ENCODE measurements at regions not wholly inside any gene's neighbourhood (a gene's known extent, or its start where the extent isn't known, plus 50 kb on each side); places are given as distances from the start of the nearest gene placed in this dataset.
A peak's percentile ranks its signal among the peaks of the same experiment; 100 is the strongest.

GRCh38 chr16:87076950-87077749, 240.0 kb downstream of the C16orf95 start:
- Histone ChIP-seq H3K36me3 (ENCODE audit: control insufficient read depth, insufficient read depth, low read length) (no peaks in the 10 kb centered on the region), H3K9ac (no peak overlapping the region), H3K9me3 (ENCODE audit: control insufficient read depth, low read length) (no peaks in the 10 kb centered on the region), H3K4me2 (ENCODE audit: low read length) (no peak overlapping the region), H3K27me3 (ENCODE audit: control insufficient read depth, insufficient read depth, low read length) (no peaks in the 10 kb centered on the region), H3K79me2 (no peaks in the 10 kb centered on the region), H3K27ac (no peak overlapping the region), H3K4me3 (ENCODE audit: low read depth, low read length) (no peak overlapping the region), H3K4me1 (no peaks in the 10 kb centered on the region), H2AFZ (no peak overlapping the region)
- peak; percentile 75 for TF ChIP-seq CTCF (IDR thresholded peaks at IDR 0.05)

- H2AFZ ChIP-seq: no peak overlapping the region
- H3K79me2 ChIP-seq: no peaks in the 10 kb centered on the region
- H3K27me3 ChIP-seq (ENCODE audit: control insufficient read depth, insufficient read depth, low read length): no peaks in the 10 kb centered on the region
- TF ChIP-seq CTCF (IDR thresholded peaks at IDR 0.05): no peak
- no peaks in the 10 kb centered on the region for H3K9me3 ChIP-seq (ENCODE audit: control insufficient read depth, low read length)
- no peak overlapping the region for H3K9ac ChIP-seq
- H3K36me3 ChIP-seq (ENCODE audit: control insufficient read depth, insufficient read depth, low read length): no peaks in the 10 kb centered on the region
- no peaks in the 10 kb centered on the region for H3K4me1 ChIP-seq
- H3K27ac ChIP-seq: no peak overlapping the region
- H3K4me2 ChIP-seq (ENCODE audit: low read length): no peak overlapping the region
- no peak overlapping the region for H3K4me3 ChIP-seq (ENCODE audit: low read depth, low read length)
Measured at GRCh38 chr16:87077750-87078127, 239.5 kb downstream of the C16orf95 start.

GRCh38 chr16:87080571-87081167, 236.5 kb downstream of the C16orf95 start:
- Histone ChIP-seq H3K27me3 (ENCODE audit: control insufficient read depth, insufficient read depth, low read length) (no peaks in the 10 kb centered on the region), H3K9me3 (ENCODE audit: control insufficient read depth, low read length) (no peaks in the 10 kb centered on the region), H2AFZ (no peak overlapping the region), H3K4me1 (no peaks in the 10 kb centered on the region), H3K4me2 (ENCODE audit: low read length) (no peak overlapping the region), H3K79me2 (no peaks in the 10 kb centered on the region), H3K36me3 (ENCODE audit: control insufficient read depth, insufficient read depth, low read length) (no peaks in the 10 kb centered on the region), H3K4me3 (ENCODE audit: low read depth, low read length) (no peak overlapping the region), H3K9ac (no peak overlapping the region), H3K27ac (no peak overlapping the region)
- no peak for TF ChIP-seq CTCF (IDR thresholded peaks at IDR 0.05)

GRCh38 chr16:87085441-87085840, 231.8 kb downstream of the C16orf95 start:
- no peak overlapping the region for H3K9ac ChIP-seq
- no peak overlapping the region for H3K4me3 ChIP-seq (ENCODE audit: low read depth, low read length)
- no peak overlapping the region for H2AFZ ChIP-seq
- no peaks in the 10 kb centered on the region for H3K79me2 ChIP-seq
- H3K27ac ChIP-seq: no peak overlapping the region
- TF ChIP-seq CTCF (IDR thresholded peaks at IDR 0.05): no peak
- H3K4me1 ChIP-seq: no peaks in the 10 kb centered on the region
- no peaks in the 10 kb centered on the region for H3K36me3 ChIP-seq (ENCODE audit: control insufficient read depth, insufficient read depth, low read length)
- H3K27me3 ChIP-seq (ENCODE audit: control insufficient read depth, insufficient read depth, low read length): no peaks in the 10 kb centered on the region
- H3K4me2 ChIP-seq (ENCODE audit: low read length): no peak overlapping the region
- H3K9me3 ChIP-seq (ENCODE audit: control insufficient read depth, low read length): no peaks in the 10 kb centered on the region

- Histone ChIP-seq H3K4me3 (ENCODE audit: low read depth, low read length) (no peak overlapping the region), H3K4me2 (ENCODE audit: low read length) (no peak overlapping the region), H3K36me3 (ENCODE audit: control insufficient read depth, insufficient read depth, low read length) (no peaks in the 10 kb centered on the region), H3K27me3 (ENCODE audit: control insufficient read depth, insufficient read depth, low read length) (no peaks in the 10 kb centered on the region), H3K27ac (no peak overlapping the region), H3K9me3 (ENCODE audit: control insufficient read depth, low read length) (no peaks in the 10 kb centered on the region), H2AFZ (no peak overlapping the region), H3K79me2 (no peaks in the 10 kb centered on the region), H3K4me1 (no peaks in the 10 kb centered on the region), H3K9ac (no peak overlapping the region)
- no peak for TF ChIP-seq CTCF (IDR thresholded peaks at IDR 0.05)
Measured at GRCh38 chr16:87086156-87086555, 231.0 kb downstream of the C16orf95 start.
